ENCODE measurements at regions not wholly inside any gene's neighbourhood (a gene's known extent, or its start where the extent isn't known, plus 50 kb on each side); places are given as distances from the start of the nearest gene placed in this dataset.
"Not testable (repeated sequence)": the region's sequence is repeated elsewhere in the genome, so short reads cannot be mapped to it uniquely, and the experiment has no call there.

GRCh38 chr5:28958581-28958980 lies 1920.2 kb upstream of the CDH9 start:
- H3K4me1 ChIP-seq, result no peaks in the 10 kb centered on the region
- H3K36me3 ChIP-seq, result no peaks in the 10 kb centered on the region
- 78% methylated on average over 2 of the region's 2 CpGs for WGBS
- TF ChIP-seq POLR2A (IDR thresholded peaks at IDR 0.05), result no peak
- TF ChIP-seq POLR2AphosphoS5 (IDR thresholded peaks at IDR 0.05), result no peak
- TF ChIP-seq CTCF (IDR thresholded peaks at IDR 0.05), result no peak
- TF ChIP-seq EP300 (IDR thresholded peaks at IDR 0.05), result no peak
- H3K4me3 ChIP-seq, result no peak overlapping the region
- H3K27ac ChIP-seq, result no peak overlapping the region
- DNase-seq (ENCODE audit: low spot score in 2 of 2), result no peak
- H3K27me3 ChIP-seq, result no peaks in the 10 kb centered on the region
- peaks cover 3% of the 10 kb centered on the region for H3K9me3 ChIP-seq

GRCh38 chr5:28957450-28957849 lies 1919.1 kb upstream of the CDH9 start:
- no peak for TF ChIP-seq EP300 (IDR thresholded peaks at IDR 0.05)
- TF ChIP-seq POLR2A (IDR thresholded peaks at IDR 0.05), result no peak
- no peak for TF ChIP-seq POLR2AphosphoS5 (IDR thresholded peaks at IDR 0.05)
- no peak for TF ChIP-seq CTCF (IDR thresholded peaks at IDR 0.05)
- H3K4me1 ChIP-seq, result no peaks in the 10 kb centered on the region
- H3K27me3 ChIP-seq, result no peaks in the 10 kb centered on the region
- H3K36me3 ChIP-seq, result no peaks in the 10 kb centered on the region
- no peak overlapping the region for H3K27ac ChIP-seq
- DNase-seq (ENCODE audit: low spot score in 2 of 2), result no peak
- peaks cover 3% of the 10 kb centered on the region for H3K9me3 ChIP-seq
- no peak overlapping the region for H3K4me3 ChIP-seq

DNA sequence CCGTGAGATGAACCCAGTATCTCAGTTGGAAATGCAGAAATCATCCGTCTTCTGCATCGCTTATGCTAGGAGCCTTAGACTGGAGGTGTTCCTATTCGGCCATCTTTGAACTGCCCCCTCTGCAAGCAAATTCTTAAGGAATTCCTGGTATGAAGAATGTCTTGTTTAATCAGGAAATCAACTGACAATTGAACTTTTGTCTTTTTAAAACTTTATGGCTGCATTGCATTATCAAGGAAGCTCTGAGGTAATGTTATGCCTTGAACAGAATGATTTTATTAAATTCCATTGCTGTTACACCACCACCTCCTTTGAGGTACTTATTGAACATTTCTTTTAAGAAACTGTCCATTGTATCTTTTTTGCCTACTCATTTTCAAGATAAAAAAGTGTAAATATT lies 1915.7 kb upstream of the CDH9 start:
- DNase-seq (ENCODE audit: low spot score in 2 of 2), result no peak
- Histone ChIP-seq H3K4me3 (no peak overlapping the region), H3K9me3 (peaks cover 3% of the 10 kb centered on the region), H3K36me3 (no peaks in the 10 kb centered on the region), H3K4me1 (no peaks in the 10 kb centered on the region), H3K27me3 (no peaks in the 10 kb centered on the region), H3K27ac (no peak overlapping the region)
- WGBS, result 76% methylated on average over 4 of the region's 4 CpGs
- TF ChIP-seq POLR2AphosphoS5 (IDR thresholded peaks at IDR 0.05), result no peak
- TF ChIP-seq CTCF (IDR thresholded peaks at IDR 0.05), result no peak
- TF ChIP-seq EP300 (IDR thresholded peaks at IDR 0.05), result no peak
- no peak for TF ChIP-seq POLR2A (IDR thresholded peaks at IDR 0.05)

DNA sequence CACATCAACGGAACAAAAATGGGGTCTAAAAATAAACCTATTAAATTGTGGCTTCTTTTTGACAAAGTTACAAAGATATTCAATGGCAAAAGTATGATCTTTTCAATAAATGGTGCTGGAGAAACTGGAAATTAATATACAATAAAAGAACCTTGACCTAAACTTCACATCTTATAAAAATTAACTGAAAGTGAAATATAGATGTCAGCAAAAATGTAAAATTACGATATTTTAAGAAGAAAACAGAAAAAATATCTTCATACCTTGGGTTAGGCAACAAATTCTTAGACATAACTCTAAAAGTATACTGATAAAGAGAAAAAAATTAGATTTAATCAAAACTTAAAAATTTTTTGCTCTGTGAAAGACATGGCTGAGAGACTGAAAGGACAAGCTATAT lies 1909.5 kb upstream of the CDH9 start:
- no peak overlapping the region for H3K27ac ChIP-seq
- TF ChIP-seq POLR2A (IDR thresholded peaks at IDR 0.05) (no peak), POLR2AphosphoS5 (IDR thresholded peaks at IDR 0.05) (no peak), EP300 (IDR thresholded peaks at IDR 0.05) (no peak), CTCF (IDR thresholded peaks at IDR 0.05) (no peak)
- no peak overlapping the region for H3K4me3 ChIP-seq
- H3K27me3 ChIP-seq, result no peaks in the 10 kb centered on the region
- 81% methylated on average over 2 of the region's 2 CpGs for WGBS
- no peaks in the 10 kb centered on the region for H3K9me3 ChIP-seq
- DNase-seq (ENCODE audit: low spot score in 2 of 2), result no peak
- no peaks in the 10 kb centered on the region for H3K36me3 ChIP-seq
- no peaks in the 10 kb centered on the region for H3K4me1 ChIP-seq

GRCh38 chr5:28945859-28946258 lies 1907.5 kb upstream of the CDH9 start:
- H3K9me3 ChIP-seq, result no peaks in the 10 kb centered on the region
- H3K27ac ChIP-seq, result no peak overlapping the region
- H3K27me3 ChIP-seq, result no peaks in the 10 kb centered on the region
- TF ChIP-seq POLR2AphosphoS5 (IDR thresholded peaks at IDR 0.05) (no peak), POLR2A (IDR thresholded peaks at IDR 0.05) (no peak), CTCF (IDR thresholded peaks at IDR 0.05) (no peak), EP300 (IDR thresholded peaks at IDR 0.05) (no peak)
- H3K36me3 ChIP-seq, result no peaks in the 10 kb centered on the region
- DNase-seq (ENCODE audit: low spot score in 2 of 2), result no peak
- no peaks in the 10 kb centered on the region for H3K4me1 ChIP-seq
- H3K4me3 ChIP-seq, result no peak overlapping the region

DNA sequence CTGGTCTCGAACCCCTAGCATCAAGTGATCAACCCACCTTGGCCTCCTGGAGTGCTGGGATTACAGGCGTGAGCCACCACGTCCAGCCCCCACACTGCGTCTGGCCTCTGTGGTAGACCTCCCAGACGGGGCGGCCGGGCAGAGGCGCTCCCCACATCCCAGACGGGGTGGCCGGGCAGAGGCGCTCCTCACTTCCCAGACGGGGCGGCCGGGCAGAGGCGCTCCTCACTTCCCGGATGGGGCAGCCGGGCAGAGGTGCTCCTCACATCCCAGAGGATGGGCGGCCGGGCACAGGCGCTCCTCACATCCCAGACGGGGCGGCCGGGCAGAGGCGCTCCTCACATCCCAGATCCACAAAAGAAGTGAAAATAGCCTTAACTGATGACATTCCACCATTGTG lies 1891.0 kb upstream of the CDH9 start:
- not testable (repeated sequence) for DNase-seq (ENCODE audit: low spot score in 2 of 2); H3K9me3 ChIP-seq; H3K4me1 ChIP-seq; H3K27ac ChIP-seq; H3K4me3 ChIP-seq; H3K36me3 ChIP-seq; H3K27me3 ChIP-seq
- 84% methylated on average over 9 of the region's 24 CpGs for WGBS

GRCh38 chr5:28928327-28928790 lies 1890.0 kb upstream of the CDH9 start:
- H3K27ac ChIP-seq; H3K36me3 ChIP-seq; H3K4me1 ChIP-seq; H3K9me3 ChIP-seq; H3K4me3 ChIP-seq; DNase-seq (ENCODE audit: low spot score in 2 of 2); H3K27me3 ChIP-seq: not testable (repeated sequence)
- 77% methylated on average over 6 of the region's 23 CpGs for WGBS
